Fibroblast of the aortic adventitia (primary cell): ENCODE measurements at regions not wholly inside any gene's neighbourhood (a gene's known extent, or its start where the extent isn't known, plus 50 kb on each side); places are given as distances from the start of the nearest gene placed in this dataset.
"Not testable (repeated sequence)": the region's sequence is repeated elsewhere in the genome, so short reads cannot be mapped to it uniquely, and the experiment has no call there.

Source experiments
- DNase-seq: peaks from one replicate; pipeline ENCODE4 v3.0.0-alpha.2; 2010; ENCODE audit warnings: low read depth
- H3K4me3 ChIP-seq: 2 replicates; pipeline ENCODE4 v1.5.1; 2011; ENCODE audit warnings: low read depth, mild to moderate bottlenecking, control low read depth, low read length, moderate library complexity
- CTCF ChIP-seq: IDR thresholded peaks from 2 replicates; pipeline ENCODE4 v1.5.1; 2011; ENCODE audit warnings: mild to moderate bottlenecking, low read length, control low read depth, inconsistent platforms; ENCODE audit not compliant: insufficient read depth

- no peak overlapping the region for H3K4me3 ChIP-seq
- DNase-seq = no peak
- TF ChIP-seq CTCF = no peak
Observed at GRCh38 chr5:101062902-101063301, 159.8 kb upstream of the ST8SIA4 start.

DNA sequence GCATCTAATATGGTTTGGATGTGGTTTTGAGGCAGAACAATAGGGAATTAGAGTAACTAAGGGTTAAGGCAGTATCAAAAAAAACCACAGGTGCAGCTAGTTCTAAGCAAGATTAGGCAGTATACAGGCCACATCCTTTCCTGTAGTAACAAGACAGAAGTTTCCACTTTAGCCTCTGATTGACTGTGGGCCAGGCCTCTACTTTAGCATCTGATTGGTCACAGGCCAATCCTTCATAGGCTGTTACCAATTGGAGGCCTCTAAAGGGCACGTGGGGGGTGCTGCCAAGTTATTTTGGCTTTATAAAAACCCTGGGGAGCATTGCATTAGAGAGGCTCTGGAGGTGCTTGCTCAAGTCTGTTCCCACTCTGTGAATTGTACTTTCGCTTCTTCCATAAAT is 144.1 kb upstream of the ST8SIA4 start:
- no peak overlapping the region for H3K4me3 ChIP-seq
- no peak for DNase-seq
- no peak for TF ChIP-seq CTCF

- peak; percentile 25 for DNase-seq
- H3K4me3 ChIP-seq = no peak overlapping the region
- TF ChIP-seq CTCF = no peak
Observed at GRCh38 chr5:101045689-101046088, 142.6 kb upstream of the ST8SIA4 start.

DNA sequence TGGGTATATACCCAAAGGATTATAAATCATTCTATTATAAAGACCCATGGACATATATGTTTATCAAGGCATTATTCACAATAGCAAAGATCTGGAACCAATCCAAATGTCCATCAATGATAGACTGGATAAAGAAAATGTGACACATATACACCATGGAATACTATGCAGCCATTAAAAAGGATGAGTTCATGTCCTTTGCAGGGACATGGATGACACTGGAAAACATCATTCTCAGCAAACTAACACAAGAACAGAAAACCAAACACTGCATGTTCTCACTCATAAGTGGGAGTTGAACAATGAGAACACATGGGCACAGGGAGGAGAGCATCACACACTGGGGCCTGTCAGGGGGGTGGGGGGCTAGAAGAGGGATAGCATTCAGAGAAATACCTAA is 136.9 kb upstream of the ST8SIA4 start:
- not testable (repeated sequence) for DNase-seq, H3K4me3 ChIP-seq

DNA sequence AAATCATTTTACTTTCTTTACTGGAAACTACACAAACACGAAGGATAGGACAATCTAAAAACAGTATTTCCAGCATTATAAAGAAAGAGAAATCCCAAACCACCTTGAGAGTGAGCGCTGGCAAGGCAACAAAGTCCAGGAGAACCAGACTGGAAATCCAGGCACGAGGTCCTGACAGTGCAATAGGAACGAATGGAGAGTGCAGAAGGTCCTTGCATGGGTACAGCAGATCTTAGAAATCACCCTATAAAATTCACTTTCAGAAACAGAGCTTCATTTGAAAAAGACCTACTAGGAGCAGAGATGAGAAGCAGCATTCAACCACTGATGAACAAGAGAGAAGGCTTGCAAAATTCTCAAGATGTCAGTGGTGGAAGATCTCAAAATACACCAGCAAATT is 133.7 kb upstream of the ST8SIA4 start:
- H3K4me3 ChIP-seq = no peak overlapping the region
- no peak for DNase-seq
- TF ChIP-seq CTCF = no peak

GRCh38 chr5:101035425-101035824 is 132.3 kb upstream of the ST8SIA4 start:
- TF ChIP-seq CTCF = no peak
- DNase-seq = no peak
- no peak overlapping the region for H3K4me3 ChIP-seq

- DNase-seq = no peak
- no peak overlapping the region for H3K4me3 ChIP-seq
- no peak for TF ChIP-seq CTCF
Observed at GRCh38 chr5:101024299-101024698, 121.2 kb upstream of the ST8SIA4 start.
